ENCODE measurements at regions not wholly inside any gene's neighbourhood (a gene's known extent, or its start where the extent isn't known, plus 50 kb on each side); places are given as distances from the start of the nearest gene placed in this dataset.

DNA sequence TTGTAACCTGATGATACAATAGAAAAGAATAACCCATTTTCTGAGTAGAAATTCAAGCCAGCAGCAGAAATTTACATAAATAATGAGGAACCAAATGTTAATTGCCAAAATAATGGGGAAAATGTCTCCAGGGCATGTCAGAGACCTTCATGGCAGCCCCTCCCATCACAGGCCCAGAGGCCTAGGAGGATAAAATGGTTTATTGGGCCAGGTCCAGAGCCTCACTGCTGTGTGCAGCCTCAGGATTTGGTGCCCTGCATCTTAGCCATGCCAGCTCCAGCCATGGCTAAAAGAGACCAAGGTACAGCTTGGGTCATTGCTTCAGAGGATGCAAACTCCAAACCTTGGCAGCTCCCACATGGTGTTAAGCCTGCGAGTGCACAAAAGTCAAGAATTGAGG, 352.1 kb upstream of the MEIS2 start:
- TF ChIP-seq POLR2A (IDR thresholded peaks at IDR 0.05): no peak
- TF ChIP-seq, protein P1, sequence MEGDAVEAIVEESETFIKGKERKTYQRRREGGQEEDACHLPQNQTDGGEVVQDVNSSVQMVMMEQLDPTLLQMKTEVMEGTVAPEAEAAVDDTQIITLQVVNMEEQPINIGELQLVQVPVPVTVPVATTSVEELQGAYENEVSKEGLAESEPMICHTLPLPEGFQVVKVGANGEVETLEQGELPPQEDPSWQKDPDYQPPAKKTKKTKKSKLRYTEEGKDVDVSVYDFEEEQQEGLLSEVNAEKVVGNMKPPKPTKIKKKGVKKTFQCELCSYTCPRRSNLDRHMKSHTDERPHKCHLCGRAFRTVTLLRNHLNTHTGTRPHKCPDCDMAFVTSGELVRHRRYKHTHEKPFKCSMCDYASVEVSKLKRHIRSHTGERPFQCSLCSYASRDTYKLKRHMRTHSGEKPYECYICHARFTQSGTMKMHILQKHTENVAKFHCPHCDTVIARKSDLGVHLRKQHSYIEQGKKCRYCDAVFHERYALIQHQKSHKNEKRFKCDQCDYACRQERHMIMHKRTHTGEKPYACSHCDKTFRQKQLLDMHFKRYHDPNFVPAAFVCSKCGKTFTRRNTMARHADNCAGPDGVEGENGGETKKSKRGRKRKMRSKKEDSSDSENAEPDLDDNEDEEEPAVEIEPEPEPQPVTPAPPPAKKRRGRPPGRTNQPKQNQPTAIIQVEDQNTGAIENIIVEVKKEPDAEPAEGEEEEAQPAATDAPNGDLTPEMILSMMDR (IDR thresholded peaks at IDR 0.05): no peak
